Neural crest cell (in vitro differentiated cells): ENCODE measurements at regions not wholly inside any gene's neighbourhood (a gene's known extent, or its start where the extent isn't known, plus 50 kb on each side); places are given as distances from the start of the nearest gene placed in this dataset.

ENCODE experiments used
- DNase-seq: peaks from one replicate; pipeline ENCODE4 v3.0.0; 2021; ENCODE audit warnings: low read depth, mixed read lengths, low spot score
- H3K27ac Mint-ChIP-seq: one replicate; pipeline ENCODE4 v1.8.0; 2021; ENCODE audit warnings: mild to moderate bottlenecking, mixed read lengths; ENCODE audit not compliant: unreplicated experiment
- H3K27me3 Mint-ChIP-seq: 2 replicates; pipeline ENCODE4 v1.8.0; 2021; ENCODE audit warnings: low read depth, mild to moderate bottlenecking, mixed read lengths
- H3K36me3 Mint-ChIP-seq: 2 replicates; pipeline ENCODE4 v1.8.0; 2021; ENCODE audit warnings: low read depth, mild to moderate bottlenecking, mixed read lengths
- H3K4me1 Mint-ChIP-seq: 2 replicates; pipeline ENCODE4 v1.8.0; 2021; ENCODE audit warnings: mixed read lengths
- H3K4me3 Mint-ChIP-seq: one replicate; pipeline ENCODE4 v1.8.0; 2021; ENCODE audit warnings: mild to moderate bottlenecking, mixed read lengths
- H3K9me3 Mint-ChIP-seq: 2 replicates; pipeline ENCODE4 v1.8.0; 2021; ENCODE audit warnings: mixed read lengths
- TF ChIP-seq, protein P1 (sequence below): fragments of 200-600 bp; sonication (generic); conservative IDR thresholded peaks from 2 replicates; pipeline ENCODE4 v1.5.0; 2021; ENCODE audit warnings: antibody characterized with exemption, mild to moderate bottlenecking

DNA sequence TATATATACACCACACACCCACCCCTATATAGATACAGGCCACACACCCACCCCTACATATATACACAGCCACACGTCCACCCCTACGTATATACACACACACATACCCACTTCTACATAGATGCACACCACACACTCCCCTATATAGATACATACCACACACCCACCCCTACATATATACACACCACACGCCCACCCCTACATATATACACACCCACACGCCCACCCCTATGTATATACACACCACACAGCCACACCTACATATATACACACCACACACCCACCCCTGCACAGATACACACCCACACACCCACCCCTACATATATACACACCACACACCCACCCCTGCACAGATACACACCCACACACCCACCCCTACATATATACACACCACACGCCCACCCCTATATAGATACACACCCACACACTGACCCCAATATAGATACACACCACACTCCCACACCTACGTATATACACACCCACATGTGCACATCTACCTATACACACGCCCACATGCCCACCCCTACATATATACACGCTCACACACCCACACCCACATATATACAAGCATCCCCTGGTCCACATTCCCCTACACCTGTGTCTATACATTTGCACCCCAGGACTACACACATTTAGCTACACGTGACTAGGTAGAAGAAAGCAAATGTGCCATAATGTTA lies 52.1 kb upstream of the UBE3C start:
- Mint-ChIP-seq H3K4me3 (no peak overlapping the region), H3K36me3 (no peaks in the 10 kb centered on the region), H3K27me3 (peaks cover 13% of the 10 kb centered on the region), H3K4me1 (peaks cover 13% of the 10 kb centered on the region), H3K9me3 (peaks cover 11% of the 10 kb centered on the region), H3K27ac (no peak overlapping the region)
- no peak for DNase-seq
- TF ChIP-seq, protein P1, sequence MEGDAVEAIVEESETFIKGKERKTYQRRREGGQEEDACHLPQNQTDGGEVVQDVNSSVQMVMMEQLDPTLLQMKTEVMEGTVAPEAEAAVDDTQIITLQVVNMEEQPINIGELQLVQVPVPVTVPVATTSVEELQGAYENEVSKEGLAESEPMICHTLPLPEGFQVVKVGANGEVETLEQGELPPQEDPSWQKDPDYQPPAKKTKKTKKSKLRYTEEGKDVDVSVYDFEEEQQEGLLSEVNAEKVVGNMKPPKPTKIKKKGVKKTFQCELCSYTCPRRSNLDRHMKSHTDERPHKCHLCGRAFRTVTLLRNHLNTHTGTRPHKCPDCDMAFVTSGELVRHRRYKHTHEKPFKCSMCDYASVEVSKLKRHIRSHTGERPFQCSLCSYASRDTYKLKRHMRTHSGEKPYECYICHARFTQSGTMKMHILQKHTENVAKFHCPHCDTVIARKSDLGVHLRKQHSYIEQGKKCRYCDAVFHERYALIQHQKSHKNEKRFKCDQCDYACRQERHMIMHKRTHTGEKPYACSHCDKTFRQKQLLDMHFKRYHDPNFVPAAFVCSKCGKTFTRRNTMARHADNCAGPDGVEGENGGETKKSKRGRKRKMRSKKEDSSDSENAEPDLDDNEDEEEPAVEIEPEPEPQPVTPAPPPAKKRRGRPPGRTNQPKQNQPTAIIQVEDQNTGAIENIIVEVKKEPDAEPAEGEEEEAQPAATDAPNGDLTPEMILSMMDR = no peak

DNA sequence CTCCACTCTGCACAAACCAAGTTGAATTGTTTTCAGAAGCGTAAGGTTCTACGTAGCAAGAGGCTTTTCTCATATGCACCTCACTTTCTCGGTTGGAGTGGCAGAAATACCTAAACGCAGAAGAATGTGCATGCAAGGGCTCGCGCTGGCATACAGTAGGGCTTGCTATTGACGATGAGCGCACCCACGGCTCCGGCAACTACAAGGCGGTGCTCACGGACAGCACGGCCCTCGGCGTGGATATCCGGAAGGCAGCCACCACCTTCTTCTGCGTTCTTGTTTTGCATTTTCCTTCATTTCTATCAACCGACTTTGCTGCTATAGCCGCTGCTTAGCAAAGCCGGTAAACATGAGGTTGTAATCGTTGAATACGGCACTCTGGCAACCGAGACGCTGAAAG lies 51.1 kb upstream of the UBE3C start:
- Mint-ChIP-seq H3K4me3 (no peak overlapping the region), H3K27me3 (peaks cover 9% of the 10 kb centered on the region), H3K36me3 (no peaks in the 10 kb centered on the region), H3K27ac (no peak overlapping the region), H3K9me3 (peaks cover 15% of the 10 kb centered on the region), H3K4me1 (peaks cover 13% of the 10 kb centered on the region)
- DNase-seq = no peak
- TF ChIP-seq, protein P1 = no peak

DNA sequence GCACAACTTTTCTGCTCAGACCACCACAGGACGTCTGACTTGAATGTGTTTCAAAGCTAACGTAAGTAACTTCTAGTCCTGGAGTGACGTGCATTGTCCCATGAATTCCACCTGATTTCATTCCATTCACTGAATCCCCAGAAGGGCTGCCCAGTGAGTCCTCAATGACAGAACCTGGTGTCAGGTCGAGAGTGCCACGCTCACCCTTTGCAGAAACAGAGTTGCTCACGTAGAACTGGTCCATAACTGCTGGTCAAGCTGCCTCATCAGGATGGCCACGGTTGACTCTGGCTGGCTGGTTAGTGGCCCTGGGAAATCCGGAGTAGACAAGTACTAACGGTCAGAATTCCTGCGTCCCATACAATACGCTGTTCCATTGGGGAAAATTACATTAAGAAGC lies 50.6 kb upstream of the UBE3C start:
- H3K4me1 Mint-ChIP-seq = peaks cover 13% of the 10 kb centered on the region
- DNase-seq = no peak
- no peak overlapping the region for H3K4me3 Mint-ChIP-seq
- H3K36me3 Mint-ChIP-seq = no peaks in the 10 kb centered on the region
- no peak overlapping the region for H3K27ac Mint-ChIP-seq
- H3K9me3 Mint-ChIP-seq = peaks cover 13% of the 10 kb centered on the region
- TF ChIP-seq, protein P1 = no peak
- H3K27me3 Mint-ChIP-seq = peaks cover 4% of the 10 kb centered on the region
